Thyroid gland (tissue), 4 donors: ENCODE measurements at regions not wholly inside any gene's neighbourhood (a gene's known extent, or its start where the extent isn't known, plus 50 kb on each side); places are given as distances from the start of the nearest gene placed in this dataset.
"Not testable (repeated sequence)": the region's sequence is repeated elsewhere in the genome, so short reads cannot be mapped to it uniquely, and the experiment has no call there.

Source experiments
- DNase-seq, 2 donors: peaks; one replicate each; pipeline ENCODE4 v3.0.0-alpha.2; 2019
- H3K27ac ChIP-seq, 3 donors: fragments of 200-600 bp; sonication (generic); 1 replicate in 2 of 3; 2 replicates in 1 of 3; pipeline ENCODE4 v1.5.1; 2016 to 2019; ENCODE audit warnings: mild to moderate bottlenecking in 1 of 3, moderate library complexity in 1 of 3
- H3K27me3 ChIP-seq: fragments of 200-600 bp; sonication (generic); one replicate; pipeline ENCODE4 v1.5.1; 2019
- H3K36me3 ChIP-seq, 2 donors: fragments of 200-600 bp; sonication (generic); one replicate each; pipeline ENCODE4 v1.5.1; 2016 to 2019
- H3K4me1 ChIP-seq, 2 donors: fragments of 200-600 bp; sonication (generic); one replicate each; pipeline ENCODE4 v1.5.1; 2017 to 2019
- H3K4me3 ChIP-seq, 3 donors: fragments of 200-600 bp; sonication (generic); replicated peaks in 1 of 3; 1 replicate in 2 of 3; 2 replicates in 1 of 3; pipeline ENCODE4 v1.5.1; 2016; ENCODE audit warnings: mild to moderate bottlenecking in 1 of 3
- H3K9me3 ChIP-seq: fragments of 200-600 bp; sonication (generic); one replicate; pipeline ENCODE4 v1.5.1; 2017
- CTCF ChIP-seq, 6 experiments: fragments of 200-600 bp in 3 of 6; fragments of 450-650 bp in 3 of 6; sonication (generic) in 3 of 6; IDR thresholded peaks; one replicate each; pipeline ENCODE4 v1.5.1; 2016 to 2019; ENCODE audit warnings: antibody characterized with exemption in 6 of 6, mild to moderate bottlenecking in 2 of 6, inconsistent platforms in 1 of 6, moderate library complexity in 1 of 6
- POLR2A ChIP-seq, 2 donors: fragments of 450-650 bp; IDR thresholded peaks; one replicate each; pipeline ENCODE4 v1.6.1; 2017; ENCODE audit warnings: antibody characterized with exemption in 2 of 2, mild to moderate bottlenecking in 2 of 2, moderate library complexity in 1 of 2
- WGBS, 2 donors: methylation state at CpG; one replicate each; pipeline ENCODE4 v1.1.5; 2017; 5-methylcytosine and 5-hydroxymethylcytosine counted together
- intact Hi-C: fragments of 100-400 bp; cut with DNase I; formaldehyde crosslinking; loops from one replicate; pipeline ENCODE4 v1.15.1; 2023

GRCh38 chr12:89195470-89195869 is 156.8 kb downstream of the DUSP6 start:
- DNase-seq, result no peak
- Histone ChIP-seq H3K4me1 (no peaks in the 10 kb centered on the region), H3K9me3 (no peaks in the 10 kb centered on the region), H3K4me3 (no peak overlapping the region), H3K27ac (no peak overlapping the region), H3K36me3 (no peaks in the 10 kb centered on the region), H3K27me3 (no peaks in the 10 kb centered on the region)
- intact Hi-C loops, result no loop called here
- TF ChIP-seq CTCF (IDR thresholded peaks at IDR 0.05), result no peak
- no peak for TF ChIP-seq POLR2A (IDR thresholded peaks at IDR 0.05)
- 98 to 99% methylated on average over 2 of the region's 2 CpGs for WGBS, 2 donors

GRCh38 chr12:89194683-89195082 is 157.6 kb downstream of the DUSP6 start:
- TF ChIP-seq CTCF (IDR thresholded peaks at IDR 0.05) (no peak), POLR2A (IDR thresholded peaks at IDR 0.05) (no peak)
- intact Hi-C loops, result no loop called here

GRCh38 chr12:89192429-89192828 is 159.9 kb downstream of the DUSP6 start:
- H3K4me1 ChIP-seq, result no peaks in the 10 kb centered on the region
- no peak overlapping the region for H3K4me3 ChIP-seq
- H3K27ac ChIP-seq, result no peak overlapping the region
- no peak for DNase-seq
- intact Hi-C loops, result no loop called here
- no peak for TF ChIP-seq POLR2A (IDR thresholded peaks at IDR 0.05)
- no peak for TF ChIP-seq CTCF (IDR thresholded peaks at IDR 0.05)
- H3K36me3 ChIP-seq, result no peaks in the 10 kb centered on the region
- 86 to 95% methylated on average over 3 of the region's 3 CpGs for WGBS, 2 donors
- no peaks in the 10 kb centered on the region for H3K9me3 ChIP-seq
- H3K27me3 ChIP-seq, result no peaks in the 10 kb centered on the region

More at GRCh38 chr12:89194683-89195082, 157.6 kb downstream of the DUSP6 start:
- no peak for DNase-seq
- H3K9me3 ChIP-seq, result no peaks in the 10 kb centered on the region
- no peaks in the 10 kb centered on the region for H3K4me1 ChIP-seq
- no peaks in the 10 kb centered on the region for H3K36me3 ChIP-seq
- H3K4me3 ChIP-seq, result no peak overlapping the region
- no peaks in the 10 kb centered on the region for H3K27me3 ChIP-seq
- no peak overlapping the region for H3K27ac ChIP-seq
- 89 to 90% methylated on average over 5 of the region's 5 CpGs for WGBS, 2 donors

- H3K27ac ChIP-seq, H3K9me3 ChIP-seq, DNase-seq, intact Hi-C loops, H3K27me3 ChIP-seq, H3K36me3 ChIP-seq, H3K4me1 ChIP-seq, H3K4me3 ChIP-seq: not testable (repeated sequence)
These were observed 160.7 kb downstream of the DUSP6 start for GRCh38 chr12:89191597-89191996.

GRCh38 chr12:89189448-89189847 is 162.9 kb downstream of the DUSP6 start:
- 88% methylated on average over 1 of the region's 1 CpG for WGBS, 2 donors
- Histone ChIP-seq H3K4me1 (no peaks in the 10 kb centered on the region), H3K4me3 (no peak overlapping the region), H3K27me3 (no peaks in the 10 kb centered on the region), H3K36me3 (no peaks in the 10 kb centered on the region), H3K9me3 (no peaks in the 10 kb centered on the region), H3K27ac (no peak overlapping the region)
- no peak for DNase-seq
- TF ChIP-seq CTCF (IDR thresholded peaks at IDR 0.05), result no peak
- no peak for TF ChIP-seq POLR2A (IDR thresholded peaks at IDR 0.05)
- intact Hi-C loops, result no loop called here

GRCh38 chr12:89187507-89187906 is 164.8 kb downstream of the DUSP6 start:
- Histone ChIP-seq H3K4me3 (no peak overlapping the region), H3K27me3 (no peaks in the 10 kb centered on the region), H3K9me3 (no peaks in the 10 kb centered on the region), H3K27ac (no peak overlapping the region), H3K4me1 (no peaks in the 10 kb centered on the region), H3K36me3 (no peaks in the 10 kb centered on the region)
- no peak for DNase-seq
- TF ChIP-seq POLR2A (IDR thresholded peaks at IDR 0.05) (no peak), CTCF (IDR thresholded peaks at IDR 0.05) (no peak)
- intact Hi-C loops, result no loop called here
